NOMO-1 (cell line): ENCODE measurements at regions not wholly inside any gene's neighbourhood (a gene's known extent, or its start where the extent isn't known, plus 50 kb on each side); places are given as distances from the start of the nearest gene placed in this dataset.

Experiments used
- DNase-seq, 2 experiments: peaks; one replicate each; lab custom pipeline; 2025; ENCODE audit not compliant: unreplicated experiment in 2 of 2; lab: John Stamatoyannopoulos, UW

- DNase-seq, result no peak
Measured at GRCh38 chr14:38137005-38137404, 70.7 kb upstream of the SSTR1 start.

- DNase-seq, result no peak
Measured at GRCh38 chr14:38138473-38139138, 69.1 kb upstream of the SSTR1 start.

- no peak for DNase-seq
Measured at GRCh38 chr14:38139926-38140325, 67.8 kb upstream of the SSTR1 start.

- DNase-seq, result no peak
Measured at GRCh38 chr14:38143170-38143569, 64.5 kb upstream of the SSTR1 start.

- DNase-seq, result no peak
Measured at GRCh38 chr14:38143659-38144505, 63.8 kb upstream of the SSTR1 start.

GRCh38 chr14:38145142-38145541 is 62.6 kb upstream of the SSTR1 start:
- no peak for DNase-seq

- DNase-seq, result no peak
Measured at GRCh38 chr14:38150075-38150474, 57.6 kb upstream of the SSTR1 start.
